Transverse colon (tissue), 3 donors: ENCODE measurements at regions not wholly inside any gene's neighbourhood (a gene's known extent, or its start where the extent isn't known, plus 50 kb on each side); places are given as distances from the start of the nearest gene placed in this dataset.

Experiments used
- POLR2A ChIP-seq: fragments of 450-650 bp; IDR thresholded peaks from one replicate; pipeline ENCODE4 v1.6.1; 2016; ENCODE audit warnings: antibody characterized with exemption, mild to moderate bottlenecking, moderate library complexity
- TF ChIP-seq, protein P1 (sequence below), 5 experiments: fragments of 200-600 bp in 3 of 5; fragments of 450-650 bp in 2 of 5; sonication (generic) in 3 of 5; IDR thresholded peaks; 1 replicate in 2 of 5; 2 replicates in 3 of 5; pipeline ENCODE4 v1.5.1; 2016 to 2017; ENCODE audit warnings: antibody characterized with exemption in 5 of 5, inconsistent platforms in 3 of 5, mild to moderate bottlenecking in 2 of 5, moderate library complexity in 1 of 5

DNA sequence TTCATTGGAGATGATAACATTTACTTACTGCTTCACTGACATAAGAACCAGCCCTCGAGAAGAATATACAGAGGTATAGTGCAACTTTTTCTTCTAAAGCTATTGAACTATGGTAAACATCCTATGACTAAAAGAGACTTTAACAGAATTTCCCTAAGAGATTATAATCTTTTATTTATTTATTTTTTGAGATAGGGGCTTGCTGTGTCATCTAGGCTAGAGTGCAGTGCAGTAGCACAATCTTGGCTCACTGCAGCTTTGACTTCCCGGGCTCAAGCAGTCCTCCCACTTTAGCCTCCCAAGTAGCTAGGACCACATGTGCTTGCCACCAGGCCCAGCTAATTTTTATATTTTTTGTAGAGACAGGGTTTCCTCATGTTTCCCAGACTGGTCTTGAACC lies 258.5 kb upstream of the FERD3L start:
- TF ChIP-seq, protein P1, sequence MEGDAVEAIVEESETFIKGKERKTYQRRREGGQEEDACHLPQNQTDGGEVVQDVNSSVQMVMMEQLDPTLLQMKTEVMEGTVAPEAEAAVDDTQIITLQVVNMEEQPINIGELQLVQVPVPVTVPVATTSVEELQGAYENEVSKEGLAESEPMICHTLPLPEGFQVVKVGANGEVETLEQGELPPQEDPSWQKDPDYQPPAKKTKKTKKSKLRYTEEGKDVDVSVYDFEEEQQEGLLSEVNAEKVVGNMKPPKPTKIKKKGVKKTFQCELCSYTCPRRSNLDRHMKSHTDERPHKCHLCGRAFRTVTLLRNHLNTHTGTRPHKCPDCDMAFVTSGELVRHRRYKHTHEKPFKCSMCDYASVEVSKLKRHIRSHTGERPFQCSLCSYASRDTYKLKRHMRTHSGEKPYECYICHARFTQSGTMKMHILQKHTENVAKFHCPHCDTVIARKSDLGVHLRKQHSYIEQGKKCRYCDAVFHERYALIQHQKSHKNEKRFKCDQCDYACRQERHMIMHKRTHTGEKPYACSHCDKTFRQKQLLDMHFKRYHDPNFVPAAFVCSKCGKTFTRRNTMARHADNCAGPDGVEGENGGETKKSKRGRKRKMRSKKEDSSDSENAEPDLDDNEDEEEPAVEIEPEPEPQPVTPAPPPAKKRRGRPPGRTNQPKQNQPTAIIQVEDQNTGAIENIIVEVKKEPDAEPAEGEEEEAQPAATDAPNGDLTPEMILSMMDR (IDR thresholded peaks at IDR 0.05), result no peak
- no peak for TF ChIP-seq POLR2A
